ENCODE measurements at regions not wholly inside any gene's neighbourhood (a gene's known extent, or its start where the extent isn't known, plus 50 kb on each side); places are given as distances from the start of the nearest gene placed in this dataset.

- no peaks in the 10 kb centered on the region for H3K27me3 ChIP-seq (replicated peaks in 1 of 7)
- peaks cover 0 to 100% (median 93%) of the 10 kb centered on the region in 8 donors for H3K9me3 ChIP-seq
- H3K4me3 ChIP-seq, result no peak overlapping the region
- TF ChIP-seq CTCF (IDR thresholded peaks at IDR 0.05 in 8 of 11, conservative IDR thresholded peaks at IDR 0.05 in 3 of 11), result no peak
- no peak for TF ChIP-seq POLR2A (IDR thresholded peaks at IDR 0.05)
- no peak for TF ChIP-seq POLR2AphosphoS5 (IDR thresholded peaks at IDR 0.05)
- H3K4me1 ChIP-seq, result no peaks in the 10 kb centered on the region
- 89 to 90% (median 89%) methylated on average over 16 to 18 of the region's 18 CpGs for WGBS, 5 donors
- H3K36me3 ChIP-seq, result no peaks in the 10 kb centered on the region
- intact Hi-C loops (cut with DNase I; ENCODE audit: low total_unique reads), result no loop called here
- DNase-seq, result no peak
- H3K27ac ChIP-seq, result no peak overlapping the region
Measured at GRCh38 chr16:35746963-35747657, 2287.7 kb downstream of the TP53TG3F start.

GRCh38 chr16:35747658-35748455 lies 2288.4 kb downstream of the TP53TG3F start:
- intact Hi-C loops (cut with DNase I; ENCODE audit: low total_unique reads), result no loop called here
- DNase-seq, result no peak
- no peak overlapping the region for H3K27ac ChIP-seq

GRCh38 chr16:35748621-35749252 lies 2289.3 kb downstream of the TP53TG3F start:
- no peak overlapping the region for H3K4me3 ChIP-seq
- peaks cover 0 to 100% (median 95%) of the 10 kb centered on the region in 8 donors for H3K9me3 ChIP-seq
- DNase-seq, result no peak
- no peaks in the 10 kb centered on the region for H3K27me3 ChIP-seq (replicated peaks in 1 of 7)
- intact Hi-C loops (cut with DNase I; ENCODE audit: low total_unique reads), result no loop called here
- H3K27ac ChIP-seq, result no peak overlapping the region
- 85 to 90% (median 89%) methylated on average over 23 to 24 of the region's 24 CpGs for WGBS, 5 donors
- no peaks in the 10 kb centered on the region for H3K36me3 ChIP-seq
- TF ChIP-seq POLR2A (IDR thresholded peaks at IDR 0.05) (no peak), POLR2AphosphoS5 (IDR thresholded peaks at IDR 0.05) (no peak), CTCF (IDR thresholded peaks at IDR 0.05 in 8 of 11, conservative IDR thresholded peaks at IDR 0.05 in 3 of 11) (no peak)
- no peaks in the 10 kb centered on the region for H3K4me1 ChIP-seq

More at GRCh38 chr16:35747658-35748455, 2288.4 kb downstream of the TP53TG3F start:
- Histone ChIP-seq H3K27me3 (replicated peaks in 1 of 7) (no peaks in the 10 kb centered on the region), H3K4me3 (no peak overlapping the region), H3K4me1 (no peaks in the 10 kb centered on the region), H3K9me3 (peaks cover 0 to 100% (median 94%) of the 10 kb centered on the region in 8 donors), H3K36me3 (no peaks in the 10 kb centered on the region)
- TF ChIP-seq POLR2AphosphoS5 (IDR thresholded peaks at IDR 0.05) (no peak), CTCF (IDR thresholded peaks at IDR 0.05 in 8 of 11, conservative IDR thresholded peaks at IDR 0.05 in 3 of 11) (no peak), POLR2A (IDR thresholded peaks at IDR 0.05) (no peak)
- 82 to 88% (median 87%) methylated on average over 14 to 17 of the region's 17 CpGs for WGBS, 5 donors
